GM12864 (cell line): ENCODE measurements at regions not wholly inside any gene's neighbourhood (a gene's known extent, or its start where the extent isn't known, plus 50 kb on each side); places are given as distances from the start of the nearest gene placed in this dataset.

Experiments used
- DNase-seq: peaks from one replicate; pipeline ENCODE4 v3.0.0-alpha.2; 2011; ENCODE audit warnings: low read depth
- H3K4me3 ChIP-seq: 2 replicates; pipeline ENCODE4 v1.5.1; 2011; ENCODE audit warnings: mild to moderate bottlenecking, low read depth, low read length, control low read depth
- CTCF ChIP-seq: IDR thresholded peaks from 2 replicates; pipeline ENCODE4 v1.5.1; 2011; ENCODE audit warnings: low read depth, mild to moderate bottlenecking, moderate library complexity, low read length, control low read depth, inconsistent platforms; ENCODE audit errors: missing control alignments

GRCh38 chr1:199693724-199694123, 333.8 kb upstream of the NR5A2 start:
- no peak for DNase-seq
- TF ChIP-seq CTCF: no peak
- H3K4me3 ChIP-seq: no peak overlapping the region

GRCh38 chr1:199696225-199696624, 331.3 kb upstream of the NR5A2 start:
- TF ChIP-seq CTCF: no peak
- no peak for DNase-seq
- H3K4me3 ChIP-seq: no peak overlapping the region

- TF ChIP-seq CTCF: no peak
- H3K4me3 ChIP-seq: no peak overlapping the region
- no peak for DNase-seq
Observed at GRCh38 chr1:199698222-199698621, 329.3 kb upstream of the NR5A2 start.

GRCh38 chr1:199700551-199700950, 327.0 kb upstream of the NR5A2 start:
- H3K4me3 ChIP-seq: no peak overlapping the region
- TF ChIP-seq CTCF: no peak
- no peak for DNase-seq

GRCh38 chr1:199701726-199702125, 325.8 kb upstream of the NR5A2 start:
- DNase-seq: no peak
- no peak overlapping the region for H3K4me3 ChIP-seq
- no peak for TF ChIP-seq CTCF

- H3K4me3 ChIP-seq: no peak overlapping the region
- no peak for DNase-seq
- TF ChIP-seq CTCF: no peak
Observed at GRCh38 chr1:199704231-199704630, 323.3 kb upstream of the NR5A2 start.

- no peak for DNase-seq
- TF ChIP-seq CTCF: no peak
- H3K4me3 ChIP-seq: no peak overlapping the region
Observed at GRCh38 chr1:199705825-199706224, 321.7 kb upstream of the NR5A2 start.
